Activated naive CD4-positive, alpha-beta T cell treated with anti-CD3 and anti-CD28 coated beads, Interleukin-2, amount 10 ng/mL, durations not matched to agents 7 days and 5 days (primary cell): ENCODE measurements at regions not wholly inside any gene's neighbourhood (a gene's known extent, or its start where the extent isn't known, plus 50 kb on each side); places are given as distances from the start of the nearest gene placed in this dataset.

Experiments used
- CTCF ChIA-PET: fragments of 350-600 bp; sonication (Branson Sonifier 250); formaldehyde crosslinking; loops from one replicate; lab custom pipeline; 2021; ENCODE audit warnings: antibody characterized with exemption; lab: Charles Lee
- DNase-seq: peaks from one replicate; pipeline ENCODE4 v3.0.0-alpha.2; 2020
- H3K27ac Mint-ChIP-seq: one replicate; pipeline ENCODE4 v1.8.0; 2021; ENCODE audit warnings: mild to moderate bottlenecking, moderate library complexity, mixed read lengths
- H3K27me3 Mint-ChIP-seq: one replicate; pipeline ENCODE4 v1.8.0; 2021; ENCODE audit warnings: mild to moderate bottlenecking, mixed read lengths
- H3K36me3 Mint-ChIP-seq: one replicate; pipeline ENCODE4 v1.8.0; 2021; ENCODE audit warnings: mixed read lengths
- H3K4me1 Mint-ChIP-seq: one replicate; pipeline ENCODE4 v1.8.0; 2021; ENCODE audit warnings: mixed read lengths
- H3K4me3 Mint-ChIP-seq: one replicate; pipeline ENCODE4 v1.8.0; 2021; ENCODE audit warnings: mild to moderate bottlenecking, moderate library complexity, mixed read lengths
- H3K9me3 Mint-ChIP-seq: one replicate; pipeline ENCODE4 v1.8.0; 2021; ENCODE audit warnings: mixed read lengths

DNA sequence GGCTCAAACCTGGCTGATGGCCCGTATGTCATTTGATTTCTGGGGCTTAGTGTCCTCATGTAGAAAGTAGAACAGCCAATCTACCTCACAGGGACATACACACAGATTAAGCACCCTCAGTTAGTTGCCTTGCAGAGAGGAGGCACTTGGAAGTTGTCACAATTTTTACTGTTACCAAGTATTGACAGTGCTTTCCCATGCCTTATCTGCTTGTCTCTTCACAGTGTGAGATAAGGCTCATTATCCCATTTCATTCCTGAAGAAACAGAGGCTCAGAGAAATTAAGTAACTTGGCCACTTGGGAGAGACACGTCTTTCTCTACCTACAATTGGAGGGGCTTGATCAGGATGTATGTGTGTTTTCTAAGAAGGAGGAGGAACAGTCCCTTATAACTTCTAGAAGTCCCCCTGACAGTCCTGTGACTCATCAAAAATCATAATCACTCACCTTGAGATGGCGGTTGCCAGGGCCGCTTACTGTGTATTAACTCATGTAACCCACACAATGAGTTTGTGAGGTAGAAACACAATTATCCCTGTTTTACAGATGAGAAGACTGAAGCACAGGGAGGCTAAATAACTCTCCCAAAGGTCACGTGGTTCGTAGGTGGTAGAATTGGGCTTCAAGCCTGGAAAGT, 56.9 kb upstream of the LHX1 start:
- Mint-ChIP-seq H3K4me1 (no peaks in the 10 kb centered on the region), H3K4me3 (no peak overlapping the region), H3K27me3 (peaks cover 46% of the 10 kb centered on the region), H3K9me3 (peaks cover 7% of the 10 kb centered on the region), H3K36me3 (no peaks in the 10 kb centered on the region), H3K27ac (no peak overlapping the region)
- CTCF ChIA-PET, result no interaction called here
- DNase-seq, result no peak

DNA sequence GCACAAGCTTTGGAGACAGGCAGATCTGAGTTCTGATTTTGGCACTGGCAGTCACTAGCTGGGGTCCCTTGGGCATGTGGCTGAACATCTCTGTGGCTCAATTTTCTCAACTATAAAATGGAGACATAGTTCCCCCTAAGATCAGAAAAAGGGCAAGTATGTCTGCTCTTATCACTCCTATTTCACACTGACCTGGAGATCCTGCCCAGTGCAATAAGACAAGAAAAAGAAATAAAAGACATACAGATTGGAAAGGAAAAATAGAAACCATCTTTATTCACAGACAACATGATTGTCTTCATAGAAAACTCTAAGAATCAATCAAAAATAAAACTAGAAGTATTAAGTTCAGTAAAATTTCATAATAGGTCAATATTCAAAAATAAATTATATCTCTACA, 56.0 kb upstream of the LHX1 start:
- Mint-ChIP-seq H3K27ac (no peak overlapping the region), H3K4me1 (no peaks in the 10 kb centered on the region), H3K4me3 (no peak overlapping the region), H3K36me3 (no peaks in the 10 kb centered on the region), H3K27me3 (peaks cover 41% of the 10 kb centered on the region), H3K9me3 (peaks cover 7% of the 10 kb centered on the region)
- DNase-seq, result no peak
- CTCF ChIA-PET, result no interaction called here

DNA sequence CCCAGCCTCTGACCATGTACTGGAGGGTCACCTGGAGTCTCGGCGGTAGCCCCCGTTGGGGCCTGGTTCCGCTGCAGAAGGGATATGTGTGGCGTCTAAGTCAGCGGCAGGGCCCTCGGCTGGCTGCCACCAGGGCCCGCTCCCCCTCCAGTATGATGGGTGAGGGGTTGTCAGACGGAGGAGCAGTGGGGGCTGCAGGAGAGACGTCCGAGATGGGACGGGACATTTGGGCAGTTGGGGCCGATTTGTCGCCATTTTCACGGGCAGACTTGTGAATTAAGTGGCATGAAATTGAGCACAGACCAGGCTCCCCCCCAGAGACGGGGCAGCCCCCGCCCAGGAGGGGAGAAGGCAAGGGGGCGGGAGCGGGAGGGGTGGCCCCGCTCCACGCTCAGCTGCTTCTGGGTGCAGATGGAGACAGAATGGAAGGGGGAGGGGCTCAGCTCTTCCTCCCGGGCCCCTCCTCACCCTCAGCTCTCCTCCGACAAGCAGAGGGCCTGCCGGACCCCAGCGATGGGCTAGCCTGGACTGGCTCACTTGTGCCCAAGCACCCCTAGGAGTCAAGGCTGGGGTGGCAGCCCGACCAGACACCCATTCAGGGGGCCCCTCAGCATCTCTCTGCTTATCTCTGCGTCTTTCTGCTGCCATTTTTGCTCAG, 52.7 kb upstream of the LHX1 start:
- H3K36me3 Mint-ChIP-seq, result no peaks in the 10 kb centered on the region
- DNase-seq, result no peak
- no peak overlapping the region for H3K4me3 Mint-ChIP-seq
- H3K27ac Mint-ChIP-seq, result no peak overlapping the region
- CTCF ChIA-PET, result no interaction called here
- no peaks in the 10 kb centered on the region for H3K4me1 Mint-ChIP-seq
- peaks cover 7% of the 10 kb centered on the region for H3K9me3 Mint-ChIP-seq
- peaks cover 62% of the 10 kb centered on the region for H3K27me3 Mint-ChIP-seq

DNA sequence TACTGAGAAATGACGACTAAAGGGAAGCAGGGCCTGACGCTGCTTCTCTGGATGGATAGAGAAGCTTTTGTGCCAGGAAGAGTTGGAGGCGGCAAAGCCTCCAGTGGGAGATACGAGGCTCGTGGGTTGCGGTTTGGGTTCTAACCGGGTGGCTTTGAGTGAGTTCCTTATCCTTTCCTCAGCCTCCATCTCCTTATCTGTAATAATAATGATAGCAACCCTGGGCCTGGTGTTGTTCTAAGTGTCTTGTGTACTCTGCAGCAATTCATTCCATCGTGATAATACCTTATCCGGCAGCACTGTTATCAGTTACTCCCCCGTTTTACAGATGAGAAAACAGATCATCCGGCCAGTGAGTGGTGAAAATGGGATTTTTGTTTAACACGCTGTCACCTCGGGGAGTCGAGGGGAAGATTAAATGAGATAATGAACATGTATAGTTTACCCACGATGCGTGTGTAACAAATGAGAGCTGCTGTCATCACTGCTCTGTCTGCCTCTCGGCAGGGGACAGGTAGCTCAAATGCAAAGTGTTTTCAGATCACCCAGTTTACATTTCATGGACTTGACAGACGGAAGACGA, 52.0 kb upstream of the LHX1 start:
- Mint-ChIP-seq H3K9me3 (peaks cover 7% of the 10 kb centered on the region), H3K27ac (no peak overlapping the region), H3K27me3 (peaks cover 68% of the 10 kb centered on the region), H3K4me3 (no peak overlapping the region), H3K4me1 (no peaks in the 10 kb centered on the region), H3K36me3 (no peaks in the 10 kb centered on the region)
- DNase-seq, result no peak
- CTCF ChIA-PET, result no interaction called here

DNA sequence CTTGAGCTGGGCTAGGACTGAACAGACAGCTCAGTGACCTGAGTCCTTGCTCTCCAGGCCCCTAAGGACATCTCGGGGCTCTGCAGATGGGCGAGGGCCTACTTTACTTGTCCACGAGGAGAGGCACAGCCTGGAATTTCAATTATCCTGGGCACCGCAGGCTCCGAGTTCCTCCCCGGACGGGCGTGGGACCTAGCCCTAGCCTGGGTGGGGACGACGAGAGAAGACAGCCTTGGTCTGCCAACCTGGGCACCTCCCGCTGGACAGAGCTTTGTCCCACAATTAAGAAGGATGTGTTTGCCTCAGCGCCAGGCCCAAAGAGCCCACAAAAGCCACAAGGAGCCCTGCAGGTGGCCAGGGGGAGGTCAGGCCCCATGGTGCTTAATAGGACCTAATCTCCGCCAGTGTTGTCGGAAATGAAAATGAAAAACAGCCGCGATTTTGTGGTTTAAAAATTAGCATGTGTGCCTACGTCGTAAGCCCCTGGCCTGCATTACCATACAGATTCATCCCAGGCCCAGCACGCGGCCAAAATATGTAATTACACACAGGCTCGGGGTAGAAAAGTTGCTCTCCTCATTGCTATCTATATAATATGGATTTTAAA, 51.4 kb upstream of the LHX1 start:
- CTCF ChIA-PET, result no interaction called here
- Mint-ChIP-seq H3K9me3 (peaks cover 7% of the 10 kb centered on the region), H3K4me1 (no peaks in the 10 kb centered on the region)

More for the DNA sequence above, 51.4 kb upstream of the LHX1 start:
- DNase-seq, result no peak
- no peak overlapping the region for H3K27ac Mint-ChIP-seq
- peaks cover 71% of the 10 kb centered on the region for H3K27me3 Mint-ChIP-seq
- no peak overlapping the region for H3K4me3 Mint-ChIP-seq
- H3K36me3 Mint-ChIP-seq, result no peaks in the 10 kb centered on the region
